Hepatocyte (in vitro differentiated cells): ENCODE measurements at regions not wholly inside any gene's neighbourhood (a gene's known extent, or its start where the extent isn't known, plus 50 kb on each side); places are given as distances from the start of the nearest gene placed in this dataset.

Source experiments
- CTCF ChIP-seq: fragments of 200-600 bp; sonication (generic); IDR thresholded peaks from 2 replicates; pipeline ENCODE4 v1.5.1; 2016; ENCODE audit warnings: antibody characterized with exemption, mild to moderate bottlenecking; ENCODE audit not compliant: poor library complexity
- EZH2 ChIP-seq: fragments of 200-600 bp; sonication (generic); IDR thresholded peaks from 2 replicates; pipeline ENCODE4 v1.6.1; 2016; ENCODE audit warnings: antibody characterized with exemption, mild to moderate bottlenecking, borderline replicate concordance
- EZH2phosphoT487 ChIP-seq: fragments of 200-600 bp; sonication (generic); IDR thresholded peaks from one replicate; pipeline ENCODE4 v1.6.1; 2018; ENCODE audit warnings: antibody characterized with exemption, mild to moderate bottlenecking, low read depth, moderate library complexity; ENCODE audit not compliant: unreplicated experiment, severe bottlenecking

DNA sequence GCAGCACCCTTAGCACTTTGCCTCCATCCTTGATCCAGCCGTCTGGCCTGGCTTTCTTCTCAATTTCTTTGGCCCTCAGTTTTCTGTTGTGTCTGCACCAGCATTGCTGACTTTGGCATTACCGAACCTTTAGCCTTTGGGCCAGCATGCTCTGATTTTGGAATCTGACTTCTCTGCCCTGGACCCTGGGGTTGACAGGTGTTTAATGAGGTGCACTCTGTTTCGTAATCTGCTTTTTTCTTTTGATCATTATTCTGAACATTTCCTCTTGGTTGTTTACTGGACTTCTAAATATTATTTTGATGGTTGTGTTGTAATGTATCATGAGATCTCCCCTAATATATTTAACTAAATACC lies 71.5 kb upstream of the ENPP6 start:
- no peak for TF ChIP-seq CTCF
- no peak for TF ChIP-seq EZH2phosphoT487
- TF ChIP-seq EZH2: no peak
